Stomach (tissue), 4 donors: ENCODE measurements at regions not wholly inside any gene's neighbourhood (a gene's known extent, or its start where the extent isn't known, plus 50 kb on each side); places are given as distances from the start of the nearest gene placed in this dataset.
"Not testable (repeated sequence)": the region's sequence is repeated elsewhere in the genome, so short reads cannot be mapped to it uniquely, and the experiment has no call there.

Experiments used
- CTCF ChIP-seq, 7 experiments: fragments of 450-650 bp in 4 of 7; fragments of 200-600 bp in 3 of 7; sonication (generic) in 3 of 7; IDR thresholded peaks; one replicate each; pipeline ENCODE4 v1.5.1; 2016 to 2019; ENCODE audit warnings: antibody characterized with exemption in 7 of 7, control low read depth in 2 of 7, mild to moderate bottlenecking in 1 of 7
- POLR2A ChIP-seq, 4 donors: fragments of 450-650 bp; IDR thresholded peaks; one replicate each; pipeline ENCODE4 v1.6.1; 2016; ENCODE audit warnings: antibody characterized with exemption in 4 of 4, control low read depth in 2 of 4, mild to moderate bottlenecking in 1 of 4, moderate library complexity in 1 of 4

GRCh38 chr11:3488003-3488402 lies 109.1 kb upstream of the ZNF195 start:
- peak in 2 of 7 experiments; percentile 8 to 14 for TF ChIP-seq CTCF (IDR thresholded peaks at IDR 0.05)
- not testable (repeated sequence) for TF ChIP-seq POLR2A (IDR thresholded peaks at IDR 0.05)
